Activated naive CD8-positive, alpha-beta T cell treated with anti-CD3 and anti-CD28 coated beads, Interleukin-2, amount 50 U/mL, for 16 hours (primary cell): ENCODE measurements at regions not wholly inside any gene's neighbourhood (a gene's known extent, or its start where the extent isn't known, plus 50 kb on each side); places are given as distances from the start of the nearest gene placed in this dataset.

Source experiments
- DNase-seq: peaks from one replicate; pipeline ENCODE4 v3.0.0-alpha.2; 2020; ENCODE audit warnings: low read depth, low spot score

GRCh38 chr20:52864916-52865605, 107.1 kb upstream of the TSHZ2 start:
- DNase-seq: no peak

- DNase-seq: no peak
These were observed 112.8 kb upstream of the TSHZ2 start for GRCh38 chr20:52859156-52859876.

- no peak for DNase-seq
These were observed 119.4 kb upstream of the TSHZ2 start for GRCh38 chr20:52852714-52853113.

- no peak for DNase-seq
These were observed 124.3 kb upstream of the TSHZ2 start for GRCh38 chr20:52847731-52848359.

GRCh38 chr20:52847029-52847660, 125.0 kb upstream of the TSHZ2 start:
- DNase-seq: no peak

GRCh38 chr20:52845044-52845443, 127.1 kb upstream of the TSHZ2 start:
- no peak for DNase-seq

- DNase-seq: no peak
These were observed 128.7 kb upstream of the TSHZ2 start for GRCh38 chr20:52843425-52843824.

GRCh38 chr20:52841003-52841402, 131.2 kb upstream of the TSHZ2 start:
- no peak for DNase-seq

GRCh38 chr20:52840041-52840440, 132.1 kb upstream of the TSHZ2 start:
- DNase-seq: no peak

- DNase-seq: no peak
These were observed 133.5 kb upstream of the TSHZ2 start for GRCh38 chr20:52838510-52839241.

- DNase-seq: no peak
These were observed 134.8 kb upstream of the TSHZ2 start for GRCh38 chr20:52837378-52837777.

GRCh38 chr20:52833901-52834300, 138.3 kb upstream of the TSHZ2 start:
- no peak for DNase-seq

GRCh38 chr20:52832151-52832774, 139.9 kb upstream of the TSHZ2 start:
- DNase-seq: no peak

GRCh38 chr20:52830598-52830997, 141.6 kb upstream of the TSHZ2 start:
- no peak for DNase-seq

GRCh38 chr20:52829111-52829510, 143.0 kb upstream of the TSHZ2 start:
- no peak for DNase-seq

GRCh38 chr20:52828199-52828598, 144.0 kb upstream of the TSHZ2 start:
- no peak for DNase-seq

- DNase-seq: no peak
These were observed 145.4 kb upstream of the TSHZ2 start for GRCh38 chr20:52826722-52827121.

GRCh38 chr20:52826321-52826720, 145.8 kb upstream of the TSHZ2 start:
- DNase-seq: no peak

- DNase-seq: no peak
These were observed 147.5 kb upstream of the TSHZ2 start for GRCh38 chr20:52824494-52825216.

- DNase-seq: no peak
These were observed 148.9 kb upstream of the TSHZ2 start for GRCh38 chr20:52823303-52823702.
